ENCODE measurements at regions not wholly inside any gene's neighbourhood (a gene's known extent, or its start where the extent isn't known, plus 50 kb on each side); places are given as distances from the start of the nearest gene placed in this dataset.
A peak's percentile ranks its signal among the peaks of the same experiment; 100 is the strongest.

DNA sequence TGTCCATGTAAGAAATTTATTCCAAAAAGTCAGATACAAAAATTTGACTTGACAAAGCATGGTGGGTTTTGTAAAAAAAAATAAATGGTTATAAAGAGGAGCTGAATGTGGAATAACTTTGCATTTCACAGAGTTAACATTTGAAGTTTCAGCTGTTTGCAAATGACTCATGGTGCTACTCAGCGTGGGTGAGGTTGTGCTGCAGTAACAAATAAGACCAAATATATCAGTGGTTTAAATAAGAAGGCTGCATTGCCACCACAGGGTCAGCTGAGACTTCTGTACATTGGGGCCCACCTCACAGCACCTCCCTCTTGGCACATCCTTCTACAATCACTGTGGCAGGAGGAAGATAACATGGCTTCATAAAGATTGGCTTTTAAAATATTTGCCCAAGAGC lies 272.5 kb upstream of the SULF2 start:
- TF ChIP-seq, protein P1, sequence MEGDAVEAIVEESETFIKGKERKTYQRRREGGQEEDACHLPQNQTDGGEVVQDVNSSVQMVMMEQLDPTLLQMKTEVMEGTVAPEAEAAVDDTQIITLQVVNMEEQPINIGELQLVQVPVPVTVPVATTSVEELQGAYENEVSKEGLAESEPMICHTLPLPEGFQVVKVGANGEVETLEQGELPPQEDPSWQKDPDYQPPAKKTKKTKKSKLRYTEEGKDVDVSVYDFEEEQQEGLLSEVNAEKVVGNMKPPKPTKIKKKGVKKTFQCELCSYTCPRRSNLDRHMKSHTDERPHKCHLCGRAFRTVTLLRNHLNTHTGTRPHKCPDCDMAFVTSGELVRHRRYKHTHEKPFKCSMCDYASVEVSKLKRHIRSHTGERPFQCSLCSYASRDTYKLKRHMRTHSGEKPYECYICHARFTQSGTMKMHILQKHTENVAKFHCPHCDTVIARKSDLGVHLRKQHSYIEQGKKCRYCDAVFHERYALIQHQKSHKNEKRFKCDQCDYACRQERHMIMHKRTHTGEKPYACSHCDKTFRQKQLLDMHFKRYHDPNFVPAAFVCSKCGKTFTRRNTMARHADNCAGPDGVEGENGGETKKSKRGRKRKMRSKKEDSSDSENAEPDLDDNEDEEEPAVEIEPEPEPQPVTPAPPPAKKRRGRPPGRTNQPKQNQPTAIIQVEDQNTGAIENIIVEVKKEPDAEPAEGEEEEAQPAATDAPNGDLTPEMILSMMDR (IDR thresholded peaks at IDR 0.05): no peak
- TF ChIP-seq POLR2A (IDR thresholded peaks at IDR 0.05): no peak

DNA sequence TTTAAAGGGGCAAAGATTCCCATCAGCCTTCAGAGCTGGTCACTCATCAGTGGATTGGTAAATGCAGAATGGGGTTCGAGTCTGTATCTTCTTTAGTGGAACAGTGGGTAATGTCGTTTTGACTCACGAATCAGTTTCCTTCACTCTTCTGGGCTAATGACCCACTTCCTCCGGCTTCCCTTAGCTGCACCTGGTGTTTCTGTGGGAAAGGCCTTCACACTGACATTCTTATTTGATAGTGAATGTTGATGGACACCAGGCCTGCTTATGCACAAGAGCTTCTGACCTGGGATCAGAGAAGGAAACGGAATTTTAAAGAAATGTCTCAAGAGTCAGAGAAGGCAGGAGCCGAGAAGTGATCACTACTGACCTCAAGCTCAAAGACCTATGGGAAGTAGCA lies 272.0 kb upstream of the SULF2 start:
- TF ChIP-seq, protein P1 (IDR thresholded peaks at IDR 0.05): no peak
- TF ChIP-seq POLR2A (IDR thresholded peaks at IDR 0.05): no peak
- H3K4me3 ChIP-seq: no peak overlapping the region
- H3K36me3 ChIP-seq: peaks cover 0 to 9% (median 0%) of the 10 kb centered on the region in 3 donors
- DNase-seq: no peak
- intact Hi-C loops (cut with DNase I): loop anchor here (10.0 kb wide), 1 partner anchor 58 kb away; no protein-coding TSS in a partner anchor
- H3K27ac ChIP-seq: no peak overlapping the region
- WGBS, 2 donors: 75% methylated on average over 6 of the region's 6 CpGs
- H3K9me3 ChIP-seq: no peaks in the 10 kb centered on the region
- H3K27me3 ChIP-seq: no peaks in the 10 kb centered on the region
- peaks cover 2 to 9% (median 3%) of the 10 kb centered on the region in 3 donors for H3K4me1 ChIP-seq

More for the DNA sequence above, 272.5 kb upstream of the SULF2 start:
- 71 to 78% methylated on average over 1 of the region's 1 CpG for WGBS, 2 donors
- Histone ChIP-seq H3K36me3 (peaks cover 0 to 9% (median 0%) of the 10 kb centered on the region in 3 donors), H3K4me1 (peaks cover 0 to 4% (median 0%) of the 10 kb centered on the region in 3 donors), H3K4me3 (no peak overlapping the region), H3K9me3 (no peaks in the 10 kb centered on the region), H3K27me3 (no peaks in the 10 kb centered on the region), H3K27ac (no peak overlapping the region)
- DNase-seq: no peak
- intact Hi-C loops (cut with DNase I): loop anchor here (10.0 kb wide), 1 partner anchor 57 kb away; no protein-coding TSS in a partner anchor

DNA sequence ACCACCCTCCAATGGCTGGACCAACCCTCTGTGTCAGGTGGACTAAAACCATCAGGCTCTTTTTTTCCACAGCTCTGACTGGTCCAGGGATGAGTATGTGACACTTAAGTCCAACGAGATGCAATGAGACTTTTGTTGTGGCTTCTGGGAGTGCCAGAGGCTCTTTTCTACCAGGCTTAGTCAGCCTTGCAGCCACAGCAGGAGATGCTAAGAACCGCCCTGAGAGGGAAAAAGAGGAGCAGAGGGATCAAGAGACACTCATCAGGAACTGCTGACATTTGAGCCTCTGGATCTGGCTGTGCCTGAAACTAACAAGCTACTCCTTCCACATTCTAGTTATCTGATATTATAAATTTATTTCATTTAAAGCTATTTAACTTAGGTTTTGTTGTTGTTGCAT lies 270.9 kb upstream of the SULF2 start:
- WGBS, 2 donors: 44 to 64% methylated on average over 1 to 2 of the region's 2 CpGs
- no peak overlapping the region for H3K27ac ChIP-seq
- H3K36me3 ChIP-seq: peaks cover 0 to 9% (median 0%) of the 10 kb centered on the region in 3 donors
- no peak overlapping the region for H3K4me3 ChIP-seq
- no peak for TF ChIP-seq POLR2A (IDR thresholded peaks at IDR 0.05)
- TF ChIP-seq, protein P1 (IDR thresholded peaks at IDR 0.05): no peak
- H3K27me3 ChIP-seq: no peaks in the 10 kb centered on the region
- no peaks in the 10 kb centered on the region for H3K9me3 ChIP-seq
- peaks cover 6 to 19% (median 7%) of the 10 kb centered on the region in 3 donors for H3K4me1 ChIP-seq
- intact Hi-C loops (cut with DNase I): loop anchor here (10.0 kb wide), 1 partner anchor 59 kb away; no protein-coding TSS in a partner anchor
- no peak for DNase-seq

DNA sequence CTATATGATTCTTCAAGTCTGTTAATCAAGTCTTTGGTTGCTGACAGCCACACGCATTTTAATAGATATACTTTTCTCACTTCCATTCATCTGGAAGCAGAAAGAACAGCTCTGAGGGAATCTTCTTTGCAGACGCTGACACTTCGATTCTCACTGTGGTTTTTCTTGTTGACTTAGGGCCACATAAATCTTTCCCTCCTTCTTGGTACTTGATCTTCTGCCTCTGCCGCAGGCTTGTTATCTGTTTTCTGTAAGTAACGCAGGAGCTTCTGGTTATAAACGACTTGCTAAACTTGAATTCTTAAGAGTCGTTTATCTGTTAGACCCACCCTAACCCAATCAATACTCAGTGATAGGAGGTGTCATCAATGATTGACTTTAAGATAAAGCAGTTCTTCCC lies 268.8 kb upstream of the SULF2 start:
- no peak for DNase-seq
- Histone ChIP-seq H3K4me3 (no peak overlapping the region), H3K27me3 (no peaks in the 10 kb centered on the region), H3K27ac (no peak overlapping the region), H3K36me3 (peaks cover 0 to 9% (median 0%) of the 10 kb centered on the region in 3 donors), H3K4me1 (peaks cover 6 to 40% (median 7%) of the 10 kb centered on the region in 3 donors), H3K9me3 (no peaks in the 10 kb centered on the region)
- WGBS, 2 donors: 82 to 89% methylated on average over 7 of the region's 7 CpGs
- intact Hi-C loops (cut with DNase I): loop anchor here (10.0 kb wide), 1 partner anchor 61 kb away; no protein-coding TSS in a partner anchor
- TF ChIP-seq, protein P1 (IDR thresholded peaks at IDR 0.05): no peak
- TF ChIP-seq POLR2A (IDR thresholded peaks at IDR 0.05): no peak

DNA sequence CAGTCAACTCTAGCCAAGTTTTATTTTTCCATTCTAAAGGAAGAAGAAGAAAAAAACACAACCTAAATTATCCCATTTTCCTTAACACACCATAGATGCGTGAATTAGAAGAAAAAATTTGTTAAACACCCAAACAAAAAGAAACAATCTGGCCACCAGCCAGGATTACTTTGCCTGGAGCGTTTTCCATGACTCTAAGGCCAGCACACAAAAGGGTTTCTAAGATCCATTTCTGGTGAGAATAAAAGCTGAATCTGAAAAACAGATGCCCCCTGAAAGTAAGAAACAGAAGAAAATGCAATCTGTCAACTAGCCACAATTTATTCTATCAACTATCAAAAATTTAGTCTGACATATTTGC lies 267.2 kb upstream of the SULF2 start:
- Histone ChIP-seq H3K4me1 (peaks cover 6 to 42% (median 7%) of the 10 kb centered on the region in 3 donors), H3K36me3 (peaks cover 0 to 2% (median 0%) of the 10 kb centered on the region in 3 donors), H3K27me3 (no peaks in the 10 kb centered on the region), H3K4me3 (no peak overlapping the region), H3K27ac (peak overlapping the region in 3 of 4 donors; percentile 15 to 81 (median 72)), H3K9me3 (no peaks in the 10 kb centered on the region)
- intact Hi-C loops (cut with DNase I): loop anchor here (10.0 kb wide), 1 partner anchor 62 kb away; no protein-coding TSS in a partner anchor
- TF ChIP-seq POLR2A (IDR thresholded peaks at IDR 0.05): no peak
- TF ChIP-seq, protein P1 (IDR thresholded peaks at IDR 0.05): no peak
- DNase-seq: no peak
- whole genome bisulfite sequencing, 2 donors: 10 to 11% methylated on average over 2 of the region's 2 CpGs

Measured in esophagus squamous epithelium (tissue), 5 donors.